LNCAP (cell line): ENCODE measurements at regions not wholly inside any gene's neighbourhood (a gene's known extent, or its start where the extent isn't known, plus 50 kb on each side); places are given as distances from the start of the nearest gene placed in this dataset.

Source experiments
- CTCF ChIP-seq: fragments of 450-650 bp; IDR thresholded peaks from 2 replicates; pipeline ENCODE4 v1.5.1; 2017; ENCODE audit warnings: mild to moderate bottlenecking

GRCh38 chr5:52668139-52668538 lies 119.6 kb upstream of the ITGA1 start:
- TF ChIP-seq CTCF, result no peak

GRCh38 chr5:52668544-52669185 lies 119.1 kb upstream of the ITGA1 start:
- TF ChIP-seq CTCF, result no peak

- TF ChIP-seq CTCF, result no peak
These were observed 115.3 kb upstream of the ITGA1 start for GRCh38 chr5:52672459-52672858.

GRCh38 chr5:52673495-52673894 lies 114.2 kb upstream of the ITGA1 start:
- no peak for TF ChIP-seq CTCF

- TF ChIP-seq CTCF, result no peak
These were observed 112.7 kb upstream of the ITGA1 start for GRCh38 chr5:52674815-52675545.

GRCh38 chr5:52682492-52682891 lies 105.2 kb upstream of the ITGA1 start:
- no peak for TF ChIP-seq CTCF

GRCh38 chr5:52684051-52684450 lies 103.7 kb upstream of the ITGA1 start:
- TF ChIP-seq CTCF, result no peak
